HG02798 (cell line): ENCODE measurements at regions not wholly inside any gene's neighbourhood (a gene's known extent, or its start where the extent isn't known, plus 50 kb on each side); places are given as distances from the start of the nearest gene placed in this dataset.

Experiments used
- ATAC-seq: cut with Tn5 transposase; IDR thresholded peaks from one replicate; pipeline ENCODE4 v1.9.1; 2021; ENCODE audit warnings: mild to moderate bottlenecking; ENCODE audit not compliant: unreplicated experiment, poor library complexity

DNA sequence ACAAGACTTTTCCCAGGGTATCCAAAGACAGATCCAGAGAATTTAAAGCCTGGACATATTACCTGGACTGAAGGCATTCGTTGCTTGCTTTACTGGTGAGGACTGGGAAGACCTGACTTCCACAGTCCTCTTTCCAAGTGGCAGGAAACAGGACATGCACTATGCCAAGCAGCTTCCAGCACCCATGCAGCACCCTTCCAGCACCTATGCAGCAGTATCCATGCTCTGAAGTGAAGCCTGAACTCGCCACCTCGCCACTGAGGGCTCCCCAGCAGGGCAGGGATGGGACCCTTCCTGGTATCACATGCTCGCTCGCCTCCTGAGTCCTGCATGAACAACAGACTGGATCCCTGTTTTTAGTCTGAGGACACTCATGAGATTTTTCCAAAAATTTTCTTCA, 189.9 kb upstream of the KLF14 start:
- ATAC-seq = no peak

DNA sequence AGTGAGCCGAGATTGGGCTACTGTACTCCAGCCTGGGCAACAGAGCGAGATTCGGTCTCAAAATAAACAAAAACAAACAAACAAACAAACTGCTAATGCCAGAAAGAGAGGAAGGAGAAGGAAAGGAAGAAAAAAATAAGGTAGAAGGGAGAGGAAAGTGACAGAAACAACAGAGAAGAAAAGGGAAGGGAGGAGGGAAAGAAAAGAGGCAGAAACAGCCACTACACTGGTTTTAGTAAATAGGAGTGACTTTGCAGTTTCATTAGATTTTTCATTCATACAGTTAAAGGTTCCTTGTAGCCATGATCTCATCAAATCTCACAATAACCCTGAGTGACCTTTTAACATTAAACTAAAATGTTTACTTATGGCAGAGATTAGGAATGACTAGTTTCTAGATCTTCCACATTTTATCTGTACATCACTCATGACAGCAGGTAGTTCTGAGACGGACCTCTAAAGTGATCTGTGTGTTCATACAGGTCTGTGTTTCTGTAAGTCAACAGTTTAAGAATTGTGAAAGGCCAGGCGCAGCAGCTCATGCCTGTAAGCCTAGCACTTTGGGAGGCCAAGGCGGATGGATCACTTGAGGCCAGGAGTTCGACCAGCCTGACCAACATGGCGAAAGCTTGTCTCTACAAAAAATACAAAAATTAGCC, 191.3 kb upstream of the KLF14 start:
- ATAC-seq = no peak

DNA sequence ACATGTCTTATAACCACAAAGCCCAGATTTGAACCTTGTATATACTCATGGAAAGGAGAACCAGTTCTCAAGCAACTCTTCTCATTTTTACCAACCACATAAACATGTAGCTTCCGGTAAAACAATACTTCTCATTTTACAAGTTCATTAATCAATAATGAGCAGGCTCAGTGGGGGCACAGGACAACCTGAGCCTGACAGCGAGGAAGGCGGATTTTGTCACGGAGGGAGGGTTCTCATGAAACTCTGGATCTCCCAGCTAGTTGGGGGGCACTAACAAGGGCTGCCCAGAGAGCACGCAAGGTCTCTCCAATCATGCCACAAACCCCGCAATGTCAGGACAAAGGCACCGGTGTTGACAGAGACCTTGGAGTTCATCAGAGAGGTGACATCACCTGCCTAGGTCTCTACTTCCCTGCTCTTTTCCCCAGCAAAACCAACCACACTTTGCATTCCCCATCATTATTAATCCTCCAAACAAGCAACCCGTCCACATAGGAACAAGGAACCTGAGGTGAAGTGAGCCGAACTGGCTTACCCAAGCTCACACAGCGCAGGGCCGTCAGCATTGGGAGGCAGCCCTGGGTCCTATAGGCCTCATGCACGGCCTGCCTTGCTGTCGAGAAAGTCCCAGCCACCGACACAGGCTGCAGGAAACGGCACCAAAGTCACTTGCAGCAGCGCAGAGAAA, 192.1 kb upstream of the KLF14 start:
- ATAC-seq = no peak

DNA sequence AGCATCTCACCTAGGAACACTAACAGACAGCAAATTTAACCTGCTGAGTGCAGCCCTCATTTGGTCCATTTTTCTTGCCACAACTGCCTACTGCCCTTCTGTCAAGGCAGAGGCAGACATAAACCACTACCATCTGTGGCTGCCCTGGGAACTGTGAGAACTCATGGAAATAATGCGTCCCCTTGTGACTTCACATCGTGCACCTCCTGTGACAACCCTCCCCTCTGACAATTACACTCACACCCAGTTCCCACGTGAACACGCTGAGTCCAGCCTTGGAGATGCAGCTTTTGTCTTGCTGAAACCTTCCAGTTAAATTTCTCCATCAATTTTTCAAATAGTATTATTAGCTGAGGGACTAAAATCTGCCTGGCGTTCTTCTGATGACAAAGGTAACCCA, 193.1 kb upstream of the KLF14 start:
- no peak for ATAC-seq

DNA sequence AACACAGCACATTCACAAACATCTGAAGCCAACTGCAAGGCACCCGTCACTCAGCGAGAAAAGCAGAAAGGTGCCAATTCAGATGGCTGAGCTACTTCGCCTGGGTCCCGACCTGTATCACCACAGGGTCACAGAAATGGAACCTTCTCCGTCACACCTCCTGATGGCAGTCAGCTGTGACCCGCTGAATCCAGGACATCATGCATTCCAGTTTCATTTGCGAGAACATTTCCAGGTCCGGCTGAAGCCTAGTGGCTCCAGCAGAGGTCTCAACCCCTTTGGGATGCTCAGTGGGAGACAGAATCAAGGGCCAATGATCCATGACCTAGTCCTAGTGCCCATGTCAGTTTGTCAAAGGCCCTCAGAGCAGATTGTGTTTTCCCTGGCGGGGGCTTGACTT, 193.6 kb upstream of the KLF14 start:
- no peak for ATAC-seq

DNA sequence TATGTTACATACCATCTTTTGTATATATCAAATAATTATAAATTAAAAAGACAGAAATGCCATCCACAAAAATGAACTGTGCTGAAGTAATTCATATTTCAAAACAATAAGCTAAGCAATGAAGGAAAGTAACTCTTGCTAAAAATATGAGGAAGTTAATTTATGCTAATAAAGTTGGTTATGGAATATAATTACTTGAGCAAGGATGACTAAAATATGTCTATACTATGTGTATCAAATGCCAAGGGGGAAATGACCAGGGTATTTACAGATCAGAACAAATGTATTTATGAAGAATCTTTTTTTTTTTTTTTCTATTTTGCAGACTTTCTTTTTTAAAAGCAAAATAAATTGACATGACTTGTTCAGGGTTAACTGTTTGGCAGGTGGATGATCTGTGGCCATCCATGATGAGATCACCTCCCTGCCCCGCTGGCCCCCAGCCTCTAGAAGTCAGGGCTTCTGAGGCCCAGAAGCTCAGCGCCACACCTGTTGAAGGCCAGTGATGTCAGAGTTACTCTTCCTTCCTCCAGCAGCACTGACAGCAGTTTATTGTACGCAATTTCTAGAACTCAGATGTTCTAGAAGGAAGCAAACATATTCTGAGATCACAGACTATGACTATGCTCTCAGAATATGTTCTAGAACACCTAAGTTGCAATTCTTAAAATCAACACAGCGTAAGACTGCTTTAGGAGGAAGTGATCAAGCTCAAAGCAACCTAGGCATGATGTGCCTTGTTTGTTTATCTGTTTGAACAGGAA, 196.1 kb upstream of the KLF14 start:
- no peak for ATAC-seq

DNA sequence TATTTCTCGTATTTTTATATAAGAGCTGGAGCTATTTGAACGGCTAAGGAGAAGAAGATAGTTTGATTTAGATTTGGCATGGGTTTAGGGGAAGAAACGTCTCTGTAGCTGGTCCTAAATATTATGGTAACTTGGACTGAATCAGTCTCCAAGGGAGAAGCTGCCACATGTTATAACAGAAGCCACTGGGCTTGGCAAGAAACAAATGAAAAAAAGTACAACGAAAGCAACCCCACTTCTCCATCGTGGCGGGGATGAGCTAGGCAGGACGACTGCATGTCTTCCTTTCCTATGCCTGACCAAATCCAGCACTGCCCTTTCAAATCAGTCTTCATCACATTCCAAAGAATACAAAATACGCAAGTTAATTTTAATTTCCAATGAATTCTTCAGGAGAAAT, 196.7 kb upstream of the KLF14 start:
- no peak for ATAC-seq

DNA sequence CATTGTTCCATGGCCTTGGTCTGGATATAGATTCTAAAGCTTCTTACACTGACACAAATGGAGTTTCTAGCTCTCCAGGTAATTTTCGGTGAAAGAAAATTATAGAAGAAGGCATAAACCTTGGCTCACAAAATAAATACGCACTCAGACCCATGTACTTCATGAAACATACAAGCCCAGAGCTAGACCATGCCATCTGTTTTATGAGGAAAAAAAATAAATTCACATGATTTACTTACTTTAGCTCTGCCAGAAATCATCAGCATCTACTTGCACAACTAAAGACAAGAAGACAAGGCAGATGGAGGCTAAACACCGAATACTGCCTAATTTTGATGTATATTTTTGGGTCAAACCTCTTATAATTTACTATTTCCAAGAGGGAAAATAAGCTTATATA, 197.4 kb upstream of the KLF14 start:
- no peak for ATAC-seq

DNA sequence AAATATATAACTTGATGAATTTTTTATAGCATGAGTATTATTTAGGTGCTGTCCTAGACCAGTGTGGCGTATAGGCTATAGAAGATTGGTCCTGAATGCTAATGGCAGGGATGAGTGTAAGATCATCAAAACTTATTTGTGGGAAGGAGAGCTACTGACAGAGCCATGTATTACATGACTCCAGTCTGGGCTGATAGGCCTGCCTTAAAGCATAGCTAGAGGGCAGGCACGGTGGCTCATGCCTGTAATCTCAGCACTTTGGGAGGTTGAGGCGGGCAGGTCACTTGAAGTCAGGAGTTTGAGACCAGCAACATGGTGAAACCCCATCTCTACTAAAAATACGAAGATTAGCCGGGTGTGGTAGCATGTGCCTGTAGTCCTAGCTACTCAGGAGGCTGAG, 198.1 kb upstream of the KLF14 start:
- ATAC-seq = no peak

DNA sequence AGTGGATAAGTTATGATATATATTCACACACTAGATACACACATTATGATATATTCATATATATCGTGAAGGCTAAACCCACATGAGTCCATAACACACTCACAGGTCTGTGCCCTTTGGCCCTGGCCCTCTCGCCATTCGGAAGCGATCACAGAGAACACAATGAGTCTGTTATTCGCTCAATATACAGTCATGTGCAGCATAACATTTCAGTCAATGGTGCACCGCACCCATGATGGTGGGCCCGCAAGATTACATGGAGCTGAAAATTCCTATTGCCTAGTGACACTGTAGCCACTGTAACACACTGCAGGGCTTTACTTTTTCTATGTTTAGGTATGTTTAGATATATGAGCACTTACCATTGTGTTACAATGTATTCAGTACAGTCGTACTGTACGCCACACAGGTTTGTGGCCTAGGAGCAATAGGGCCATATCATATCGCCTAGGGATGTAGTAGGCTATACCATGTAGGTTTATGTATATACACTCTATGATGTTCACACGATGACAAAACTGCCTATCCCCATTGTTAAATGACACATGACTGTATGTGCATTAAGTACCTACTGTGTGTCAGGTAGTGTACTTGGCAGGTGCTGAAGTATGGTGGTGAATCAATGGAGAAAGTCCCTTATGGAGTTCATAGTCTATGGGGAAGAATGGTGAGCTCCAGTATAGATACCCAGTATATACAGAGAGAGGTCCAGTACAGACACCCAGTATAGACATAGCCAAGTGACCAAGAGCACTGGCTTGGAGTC, 198.8 kb upstream of the KLF14 start:
- no peak for ATAC-seq

DNA sequence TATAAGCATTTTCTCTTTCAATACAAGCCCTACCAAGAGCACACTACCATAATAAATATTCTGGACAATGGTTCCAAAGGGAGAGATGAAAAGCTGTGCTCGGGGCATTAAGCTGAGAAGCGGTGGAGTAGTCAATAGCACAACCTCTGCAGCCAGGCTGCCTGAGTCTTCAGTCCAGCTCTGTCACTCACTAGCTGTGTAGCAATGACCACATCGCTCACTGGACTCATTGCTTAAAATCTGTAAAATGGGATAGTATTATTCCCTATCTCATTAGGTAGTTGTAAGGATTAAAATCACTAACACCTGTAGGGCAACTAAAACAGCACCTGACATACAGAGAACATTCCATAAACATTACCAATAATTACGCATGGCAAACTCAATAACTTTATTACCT, 199.9 kb upstream of the KLF14 start:
- no peak for ATAC-seq

DNA sequence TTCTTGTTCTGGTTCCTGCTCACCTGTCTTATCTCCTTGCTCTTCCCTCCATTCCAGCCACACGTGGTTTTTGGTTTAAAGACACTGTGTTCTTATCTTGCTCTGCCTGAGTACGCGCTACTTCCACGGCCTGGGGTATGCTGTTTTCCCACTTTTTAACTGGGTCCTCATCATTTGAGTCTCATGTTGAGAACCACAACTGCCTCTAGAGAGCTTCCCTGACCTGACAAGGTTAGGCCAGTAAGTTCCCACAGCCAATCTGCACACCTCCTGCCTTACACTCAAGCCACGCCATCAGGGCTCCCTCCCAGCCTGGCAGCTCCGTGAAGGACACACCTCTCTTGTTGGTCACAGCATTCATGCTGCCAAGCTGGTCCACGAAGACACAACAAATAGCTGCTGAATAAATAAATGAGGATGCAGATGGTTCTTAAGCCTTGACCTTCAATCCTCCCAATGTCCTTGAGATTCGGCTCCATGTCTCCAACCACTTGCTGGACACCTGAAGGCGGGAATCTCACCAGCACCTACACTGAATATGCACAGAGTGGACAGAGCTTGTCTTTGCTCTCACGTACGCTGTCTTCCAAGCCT, 201.7 kb upstream of the KLF14 start:
- ATAC-seq = no peak

DNA sequence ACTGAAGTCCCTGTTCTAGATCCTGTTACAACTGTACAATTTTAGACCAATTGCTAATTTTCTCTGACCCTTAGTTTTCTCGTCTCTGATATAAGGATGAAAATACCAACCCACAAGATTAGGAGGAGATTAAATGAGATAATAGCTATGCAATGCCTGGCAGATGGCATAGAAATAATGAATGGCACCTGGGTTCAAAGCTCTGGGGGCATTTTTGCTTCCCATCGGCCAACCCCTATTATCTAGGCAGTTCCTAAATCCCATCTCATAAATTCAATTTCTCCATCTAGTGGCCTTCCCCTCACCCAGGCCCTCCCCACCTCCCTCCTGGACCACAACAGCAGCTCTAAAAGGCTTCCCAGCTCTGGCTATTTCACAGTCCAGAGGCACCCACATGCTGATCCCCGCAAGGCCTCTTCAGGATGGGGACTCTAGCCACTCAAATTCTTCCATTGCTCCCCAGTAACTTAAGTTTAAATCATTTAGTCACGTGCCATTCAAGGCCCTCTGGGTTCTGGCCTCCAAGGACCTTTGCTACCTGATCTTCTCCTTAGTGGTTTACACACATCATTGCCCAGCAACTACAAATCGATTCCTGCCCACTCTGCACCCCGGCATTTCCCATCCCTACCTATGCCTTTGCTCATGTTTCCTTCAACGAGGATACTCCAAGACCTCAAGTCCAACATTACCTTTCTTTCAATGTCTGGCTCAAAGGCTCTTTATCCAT, 202.4 kb upstream of the KLF14 start:
- ATAC-seq = no peak

DNA sequence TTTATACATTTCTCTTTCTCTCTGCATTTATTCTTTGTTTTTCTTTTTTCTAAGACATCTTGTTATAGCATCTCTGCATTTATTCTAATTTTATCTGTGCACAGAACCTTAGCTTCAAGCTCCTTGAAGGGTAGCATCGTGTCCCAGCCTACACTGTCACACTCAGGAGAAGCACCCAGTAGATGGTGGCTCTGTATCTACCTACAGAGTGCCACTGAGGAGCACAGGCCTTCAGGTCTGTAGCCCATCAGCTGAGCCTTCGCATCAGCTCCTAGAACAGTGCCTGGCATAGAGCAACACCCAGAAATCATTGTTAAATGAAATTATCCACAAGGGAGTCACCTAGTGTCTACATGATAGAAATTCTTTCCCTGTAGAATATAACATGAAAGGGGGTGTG, 203.0 kb upstream of the KLF14 start:
- ATAC-seq = no peak

DNA sequence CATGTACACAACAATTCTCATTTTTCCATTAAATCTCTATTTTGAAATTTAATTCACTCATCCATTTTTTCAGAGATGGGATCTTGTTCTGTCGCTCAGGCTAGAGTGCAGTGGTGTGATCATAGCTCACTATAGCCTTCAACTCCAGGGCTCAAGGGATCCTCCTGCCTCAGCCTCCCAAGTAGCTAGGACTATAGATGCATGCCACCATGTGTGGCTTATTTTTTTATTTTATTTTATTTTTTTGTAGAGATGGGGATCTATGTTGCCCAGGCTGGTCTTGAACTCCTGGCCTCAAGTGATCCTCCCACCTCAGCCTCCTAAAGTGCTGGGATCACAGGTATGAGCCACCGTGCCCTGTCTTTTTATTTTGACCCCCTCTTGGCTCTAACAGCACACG, 203.8 kb upstream of the KLF14 start:
- ATAC-seq = no peak

DNA sequence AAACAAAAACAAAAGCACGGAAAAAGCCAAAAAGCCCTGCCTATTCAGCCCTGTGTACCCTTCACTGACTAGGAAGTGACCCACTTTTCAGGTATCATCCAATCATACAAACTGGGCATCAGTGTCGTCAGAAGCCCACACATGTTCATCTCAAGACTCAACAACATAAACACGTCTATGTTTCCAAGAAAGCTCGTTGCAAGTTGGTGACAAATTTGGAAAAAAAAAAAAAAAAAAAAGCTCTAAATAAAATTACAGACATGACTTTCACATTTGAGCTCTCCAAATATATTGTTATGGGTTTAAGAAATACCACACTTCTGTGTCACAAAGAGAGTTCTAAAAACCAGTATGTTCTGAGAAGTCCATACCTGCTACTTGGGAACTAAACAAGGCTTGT, 204.7 kb upstream of the KLF14 start:
- no peak for ATAC-seq

DNA sequence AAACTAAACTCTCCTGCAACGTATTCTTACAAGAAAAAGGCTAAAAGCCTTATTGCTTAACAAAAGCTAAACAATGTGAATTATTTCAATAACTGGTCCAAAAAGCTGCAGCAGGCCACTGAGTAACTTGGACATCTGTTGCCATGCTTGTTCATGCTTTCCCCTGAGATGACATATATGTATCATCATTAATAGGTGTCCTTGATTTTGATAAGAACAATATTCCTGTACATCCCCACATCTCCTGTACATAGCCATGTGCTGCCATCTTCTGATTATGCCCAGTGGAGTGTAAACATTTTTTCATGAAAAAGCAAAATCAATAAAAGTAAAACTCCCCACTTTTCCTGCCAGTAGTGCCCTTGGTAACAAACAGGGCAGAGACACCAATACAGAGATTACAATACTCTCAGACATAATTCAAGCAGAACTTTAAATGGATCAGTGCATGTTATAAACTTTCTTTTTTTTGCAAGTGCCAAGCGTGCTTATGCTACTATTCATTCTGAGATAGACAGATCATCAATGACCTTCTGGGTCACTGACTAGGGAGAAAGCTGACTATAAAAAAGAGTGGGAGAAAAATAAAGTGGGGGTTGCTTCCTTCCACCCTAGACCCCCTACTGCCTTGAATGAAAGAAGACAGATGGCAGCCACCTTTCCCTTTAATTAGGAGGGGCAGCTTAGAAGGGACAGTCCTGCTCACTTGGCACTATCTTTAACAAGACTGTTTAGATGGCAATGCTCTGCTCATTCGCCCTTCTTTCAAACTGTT, 205.5 kb upstream of the KLF14 start:
- ATAC-seq = no peak

DNA sequence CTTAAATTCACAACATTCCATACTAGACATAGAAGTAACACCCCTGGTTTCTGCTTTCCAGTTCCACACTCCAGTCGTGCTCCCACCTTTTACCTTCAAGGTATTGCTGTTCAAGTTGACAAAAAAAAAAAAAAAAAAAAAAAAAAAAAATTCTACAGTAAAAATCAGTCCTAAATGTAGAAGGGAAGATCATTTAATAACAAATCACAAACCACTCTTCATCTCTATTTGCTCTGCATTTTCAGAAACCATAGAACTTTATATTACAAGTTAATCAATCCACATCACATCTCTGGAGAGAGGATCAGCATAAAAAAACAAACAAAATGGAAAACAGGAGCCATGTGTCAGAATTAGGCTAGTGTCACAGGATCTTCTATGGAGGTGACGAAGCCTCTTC, 206.3 kb upstream of the KLF14 start:
- ATAC-seq = no peak

DNA sequence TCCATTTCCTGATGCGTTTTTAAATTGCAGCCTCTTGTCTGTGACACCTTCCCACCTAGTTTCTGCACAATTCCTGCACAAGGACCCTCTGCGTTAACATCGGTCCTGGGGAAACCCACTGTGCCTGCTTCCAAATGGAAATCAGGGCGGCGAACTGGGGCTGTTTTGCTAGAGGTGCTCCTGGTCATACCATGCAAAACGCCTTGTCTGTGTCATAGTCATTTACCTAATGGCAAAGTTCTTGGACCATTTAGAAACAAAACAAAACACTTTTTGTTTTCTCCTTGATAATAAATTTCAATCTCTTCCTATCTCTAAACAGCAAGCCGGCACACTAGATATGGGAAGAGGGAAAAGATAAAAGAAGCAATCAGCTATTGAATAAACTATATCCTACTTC, 206.9 kb upstream of the KLF14 start:
- no peak for ATAC-seq
